OCI-LY7 (cell line): ENCODE measurements at regions not wholly inside any gene's neighbourhood (a gene's known extent, or its start where the extent isn't known, plus 50 kb on each side); places are given as distances from the start of the nearest gene placed in this dataset.

Source experiments
- BruUV-seq: library from RNA; stranded (reverse); fragments of 400-500 nt; replicated peaks from 2 replicates; lab custom pipeline; 2021; lab: Mats Ljungman, UMichigan
- CTCF ChIA-PET: fragments of 300-600 bp; sonication (Branson Sonifier 250); formaldehyde crosslinking; loops from one replicate; lab custom pipeline; 2022; ENCODE audit warnings: antibody characterized with exemption; ENCODE audit not compliant: unreplicated experiment; lab: Charles Lee
- POLR2A ChIA-PET: fragments of 300-600 bp; sonication (Branson Sonifier 250); formaldehyde crosslinking; loops from one replicate; lab custom pipeline; 2022; ENCODE audit warnings: antibody characterized with exemption; lab: Charles Lee
- DNase-seq: peaks from one replicate; pipeline ENCODE4 v3.0.0-alpha.2; 2015; ENCODE audit warnings: low spot score
- H2AFZ ChIP-seq: fragments of 200-600 bp; sonication (generic), shearing (Covaris generic); 2 replicates; pipeline ENCODE4 v1.6.1; 2014; ENCODE audit warnings: mild to moderate bottlenecking, antibody characterized with exemption, low read length, moderate library complexity
- H3K27ac ChIP-seq: fragments of 200-600 bp; sonication (generic); 2 replicates; pipeline ENCODE4 v1.5.1; 2014; ENCODE audit warnings: mixed run types, low read depth, mild to moderate bottlenecking, moderate library complexity, low read length, inconsistent platforms; ENCODE audit not compliant: poor library complexity, severe bottlenecking
- H3K36me3 ChIP-seq: fragments of 200-600 bp; sonication (generic); 2 replicates; pipeline ENCODE4 v1.6.1; 2014; ENCODE audit warnings: mild to moderate bottlenecking, antibody characterized with exemption, low read length, moderate library complexity, mixed read lengths; ENCODE audit not compliant: insufficient read depth
- H3K4me1 ChIP-seq: fragments of 200-600 bp; sonication (generic); 2 replicates; pipeline ENCODE4 v1.5.1; 2014; ENCODE audit warnings: mild to moderate bottlenecking, low read length; ENCODE audit not compliant: insufficient read depth, poor library complexity, severe bottlenecking
- H3K4me2 ChIP-seq: fragments of 200-600 bp; sonication (generic); 2 replicates; pipeline ENCODE4 v1.6.1; 2014; ENCODE audit warnings: mild to moderate bottlenecking, low read length
- H3K4me3 ChIP-seq: fragments of 200-600 bp; sonication (generic); 2 replicates; pipeline ENCODE4 v1.5.1; 2014; ENCODE audit warnings: mild to moderate bottlenecking, low read depth, low read length; ENCODE audit not compliant: poor library complexity, severe bottlenecking
- H3K79me2 ChIP-seq: fragments of 200-600 bp; sonication (generic); 2 replicates; pipeline ENCODE4 v1.6.1; 2016; ENCODE audit warnings: low read depth, mild to moderate bottlenecking, low read length, moderate library complexity, mixed read lengths; ENCODE audit not compliant: insufficient read depth
- H3K9me2 ChIP-seq: fragments of 200-600 bp; sonication (generic); 2 replicates; pipeline ENCODE4 v1.6.1; 2016; ENCODE audit warnings: mild to moderate bottlenecking, low read length, mixed read lengths; ENCODE audit not compliant: insufficient read depth
- H3K9me3 ChIP-seq: fragments of 200-600 bp; sonication (generic); 2 replicates; pipeline ENCODE4 v1.6.1; 2014; ENCODE audit warnings: mild to moderate bottlenecking, mixed run types, low read length, mixed read lengths
- H4K20me1 ChIP-seq: fragments of 200-600 bp; sonication (generic); 2 replicates; pipeline ENCODE4 v1.6.1; 2014; ENCODE audit warnings: mild to moderate bottlenecking, antibody characterized with exemption, low read length, moderate library complexity, mixed read lengths; ENCODE audit not compliant: insufficient read depth
- EZH2phosphoT487 ChIP-seq: fragments of 200-600 bp; sonication (generic); IDR thresholded peaks from 2 replicates; pipeline ENCODE4 v1.6.1; 2018; ENCODE audit warnings: low read depth, borderline replicate concordance, mild to moderate bottlenecking, mixed run types, antibody characterized with exemption, low read length, moderate library complexity, mixed read lengths
- intact Hi-C: fragments of 100-400 bp; cut with micrococcal nuclease; formaldehyde crosslinking; loops from one replicate; pipeline ENCODE4 v1.10.0; 2022; ENCODE audit not compliant: unreplicated experiment
- TF ChIP-seq, protein P1 (sequence below): fragments of 200-600 bp; sonication (generic); conservative IDR thresholded peaks from 2 replicates; pipeline ENCODE4 v1.5.1; 2014; ENCODE audit warnings: mild to moderate bottlenecking, antibody characterized with exemption, low read length, moderate library complexity, mixed read lengths

DNA sequence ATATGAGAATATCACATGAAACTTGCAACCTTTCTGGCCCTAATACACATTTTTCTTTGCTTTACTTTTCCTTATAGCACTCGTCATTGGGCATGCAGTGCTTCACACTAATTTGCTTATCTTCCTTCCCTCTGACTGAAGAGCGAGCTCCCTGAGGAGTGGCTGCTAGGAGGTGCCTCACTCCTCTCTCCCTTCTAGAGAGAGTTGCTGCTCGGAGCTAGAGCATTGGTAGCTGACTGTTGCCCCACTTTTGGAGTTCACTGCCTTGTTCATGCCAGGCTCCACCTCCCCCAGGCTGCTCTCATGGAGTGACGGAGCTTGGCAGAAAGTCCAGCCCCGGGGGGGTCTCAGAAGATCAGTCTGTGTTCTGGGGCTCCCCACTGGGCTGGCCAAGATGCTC, 413.2 kb downstream of the MED10 start:
- POLR2A ChIA-PET = no interaction called here
- no peak overlapping the region for H3K4me2 ChIP-seq

DNA sequence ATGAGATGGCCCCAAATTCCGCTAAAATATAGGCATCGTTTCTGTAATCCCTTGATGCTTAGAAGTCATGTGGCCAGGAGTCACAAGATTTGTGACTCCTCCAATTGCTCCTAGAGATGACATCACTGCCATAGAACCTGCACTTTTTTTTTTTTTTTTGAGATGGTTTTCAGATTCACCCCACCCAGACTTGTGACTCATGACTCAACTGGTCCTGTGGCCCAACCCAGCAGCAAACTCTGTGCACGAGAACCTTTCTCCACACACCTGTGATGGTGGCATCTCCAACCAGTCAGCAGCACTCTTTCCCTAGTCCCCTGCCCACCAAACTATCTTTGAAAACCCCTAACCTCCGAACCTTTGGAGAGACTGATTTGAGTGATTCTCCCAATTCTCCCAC, 414.0 kb downstream of the MED10 start:
- TF ChIP-seq, protein P1, sequence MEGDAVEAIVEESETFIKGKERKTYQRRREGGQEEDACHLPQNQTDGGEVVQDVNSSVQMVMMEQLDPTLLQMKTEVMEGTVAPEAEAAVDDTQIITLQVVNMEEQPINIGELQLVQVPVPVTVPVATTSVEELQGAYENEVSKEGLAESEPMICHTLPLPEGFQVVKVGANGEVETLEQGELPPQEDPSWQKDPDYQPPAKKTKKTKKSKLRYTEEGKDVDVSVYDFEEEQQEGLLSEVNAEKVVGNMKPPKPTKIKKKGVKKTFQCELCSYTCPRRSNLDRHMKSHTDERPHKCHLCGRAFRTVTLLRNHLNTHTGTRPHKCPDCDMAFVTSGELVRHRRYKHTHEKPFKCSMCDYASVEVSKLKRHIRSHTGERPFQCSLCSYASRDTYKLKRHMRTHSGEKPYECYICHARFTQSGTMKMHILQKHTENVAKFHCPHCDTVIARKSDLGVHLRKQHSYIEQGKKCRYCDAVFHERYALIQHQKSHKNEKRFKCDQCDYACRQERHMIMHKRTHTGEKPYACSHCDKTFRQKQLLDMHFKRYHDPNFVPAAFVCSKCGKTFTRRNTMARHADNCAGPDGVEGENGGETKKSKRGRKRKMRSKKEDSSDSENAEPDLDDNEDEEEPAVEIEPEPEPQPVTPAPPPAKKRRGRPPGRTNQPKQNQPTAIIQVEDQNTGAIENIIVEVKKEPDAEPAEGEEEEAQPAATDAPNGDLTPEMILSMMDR = no peak

More for the DNA sequence above, 413.2 kb downstream of the MED10 start:
- H3K4me3 ChIP-seq = no peak overlapping the region
- no peaks in the 10 kb centered on the region for H3K9me3 ChIP-seq
- no peak overlapping the region for H2AFZ ChIP-seq
- no TSS peak for BruUV-seq
- H3K36me3 ChIP-seq = no peaks in the 10 kb centered on the region
- H3K79me2 ChIP-seq = no peaks in the 10 kb centered on the region
- H3K9me2 ChIP-seq = no peaks in the 10 kb centered on the region
- TF ChIP-seq EZH2phosphoT487 = no peak
- TF ChIP-seq, protein P1 = no peak
- no peak for DNase-seq
- intact Hi-C loops = no loop called here
- CTCF ChIA-PET = no interaction called here
- no peaks in the 10 kb centered on the region for H4K20me1 ChIP-seq
- H3K4me1 ChIP-seq = no peaks in the 10 kb centered on the region
- no peak overlapping the region for H3K27ac ChIP-seq

DNA sequence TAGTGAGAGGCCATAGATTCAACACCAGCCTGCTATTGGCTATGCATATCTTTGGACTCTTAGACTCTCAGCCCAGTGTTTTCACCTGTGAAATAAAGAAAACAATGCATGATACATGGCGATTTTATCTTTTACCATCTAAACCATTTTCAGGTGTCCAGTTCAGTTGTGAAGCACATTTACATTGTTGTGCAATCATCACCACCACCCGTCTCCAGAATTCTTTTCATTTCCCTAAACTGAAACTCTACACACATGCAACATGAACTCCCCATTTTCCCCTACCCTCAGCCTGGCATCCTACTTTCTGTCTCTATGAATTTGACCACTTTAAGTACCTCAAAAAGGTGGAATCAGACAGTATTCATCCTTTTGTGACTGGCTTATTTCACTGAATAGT, 420.6 kb downstream of the MED10 start:
- Histone ChIP-seq H4K20me1 (no peaks in the 10 kb centered on the region), H3K4me1 (no peaks in the 10 kb centered on the region), H3K4me2 (no peak overlapping the region), H3K4me3 (no peak overlapping the region), H3K79me2 (no peaks in the 10 kb centered on the region), H3K36me3 (no peaks in the 10 kb centered on the region), H2AFZ (no peak overlapping the region), H3K9me3 (no peaks in the 10 kb centered on the region), H3K9me2 (no peaks in the 10 kb centered on the region), H3K27ac (no peak overlapping the region)
- TF ChIP-seq, protein P1 = no peak
- TF ChIP-seq EZH2phosphoT487 = no peak
- DNase-seq = no peak
- ChIA-PET CTCF (no interaction called here), POLR2A (no interaction called here)
- intact Hi-C loops = no loop called here
- no TSS peak for BruUV-seq

More for the DNA sequence above, 414.0 kb downstream of the MED10 start:
- Histone ChIP-seq H3K79me2 (no peaks in the 10 kb centered on the region), H3K9me3 (no peaks in the 10 kb centered on the region), H3K4me1 (no peaks in the 10 kb centered on the region), H3K36me3 (no peaks in the 10 kb centered on the region), H3K4me3 (no peak overlapping the region), H3K27ac (no peak overlapping the region), H3K4me2 (no peak overlapping the region), H4K20me1 (no peaks in the 10 kb centered on the region), H3K9me2 (no peaks in the 10 kb centered on the region), H2AFZ (no peak overlapping the region)
- no peak for DNase-seq
- intact Hi-C loops = no loop called here
- POLR2A ChIA-PET = no interaction called here
- CTCF ChIA-PET = no interaction called here
- BruUV-seq = no TSS peak
